Smooth muscle cell (in vitro differentiated cells): ENCODE measurements at regions not wholly inside any gene's neighbourhood (a gene's known extent, or its start where the extent isn't known, plus 50 kb on each side); places are given as distances from the start of the nearest gene placed in this dataset.

Experiments
- DNase-seq: peaks from one replicate; lab custom pipeline; 2025; ENCODE audit not compliant: unreplicated experiment; lab: John Stamatoyannopoulos, UW
- H2AFZ ChIP-seq: fragments of 200-600 bp; sonication (generic); 2 replicates; pipeline ENCODE4 v1.6.0; 2016; ENCODE audit warnings: antibody characterized with exemption, low read depth, mild to moderate bottlenecking
- H3F3A ChIP-seq: fragments of 200-600 bp; sonication (generic); 2 replicates; pipeline ENCODE4 v1.6.0; 2017; ENCODE audit warnings: antibody characterized with exemption, low read depth
- H3K27ac ChIP-seq: fragments of 200-600 bp; sonication (generic); 2 replicates; pipeline ENCODE4 v1.5.1; 2016; ENCODE audit warnings: low read depth, mild to moderate bottlenecking
- H3K27me3 ChIP-seq: fragments of 200-600 bp; sonication (generic); 2 replicates; pipeline ENCODE4 v1.6.1; 2016; ENCODE audit warnings: low read depth, mild to moderate bottlenecking
- H3K36me3 ChIP-seq: fragments of 200-600 bp; sonication (generic); 2 replicates; pipeline ENCODE4 v1.5.1; 2016; ENCODE audit warnings: low read depth
- H3K4me1 ChIP-seq: fragments of 200-600 bp; sonication (generic); 2 replicates; pipeline ENCODE4 v1.5.1; 2016; ENCODE audit warnings: low read depth
- H3K4me2 ChIP-seq: fragments of 200-600 bp; sonication (generic); 2 replicates; pipeline ENCODE4 v1.6.0; 2016; ENCODE audit warnings: mild to moderate bottlenecking
- H3K4me3 ChIP-seq: fragments of 200-600 bp; sonication (generic); 2 replicates; pipeline ENCODE4 v1.5.1; 2016; ENCODE audit warnings: mild to moderate bottlenecking
- H3K79me2 ChIP-seq: fragments of 200-600 bp; sonication (generic); 2 replicates; pipeline ENCODE4 v1.6.0; 2016; ENCODE audit warnings: low read depth, mild to moderate bottlenecking
- H3K9ac ChIP-seq: fragments of 200-600 bp; sonication (generic); 2 replicates; pipeline ENCODE4 v1.6.0; 2016; ENCODE audit warnings: low read depth
- H3K9me3 ChIP-seq: fragments of 200-600 bp; sonication (generic); replicated peaks from 2 replicates; pipeline ENCODE4 v1.5.1; 2016; ENCODE audit warnings: low read depth
- H4K20me1 ChIP-seq: fragments of 200-600 bp; sonication (generic); 2 replicates; pipeline ENCODE4 v1.6.0; 2016; ENCODE audit warnings: low read depth
- WGBS: methylation state at CpG from one replicate; pipeline ENCODE4 v1.1.7; 2016; ENCODE audit warnings: low lambda C conversion rate; 5-methylcytosine and 5-hydroxymethylcytosine counted together
- TF ChIP-seq, protein P1 (sequence below): fragments of 200-600 bp; sonication (generic); IDR thresholded peaks from 2 replicates; pipeline ENCODE4 v1.5.1; 2017; ENCODE audit warnings: borderline replicate concordance, mild to moderate bottlenecking, antibody characterized with exemption; ENCODE audit not compliant: insufficient read depth, poor library complexity, severe bottlenecking

DNA sequence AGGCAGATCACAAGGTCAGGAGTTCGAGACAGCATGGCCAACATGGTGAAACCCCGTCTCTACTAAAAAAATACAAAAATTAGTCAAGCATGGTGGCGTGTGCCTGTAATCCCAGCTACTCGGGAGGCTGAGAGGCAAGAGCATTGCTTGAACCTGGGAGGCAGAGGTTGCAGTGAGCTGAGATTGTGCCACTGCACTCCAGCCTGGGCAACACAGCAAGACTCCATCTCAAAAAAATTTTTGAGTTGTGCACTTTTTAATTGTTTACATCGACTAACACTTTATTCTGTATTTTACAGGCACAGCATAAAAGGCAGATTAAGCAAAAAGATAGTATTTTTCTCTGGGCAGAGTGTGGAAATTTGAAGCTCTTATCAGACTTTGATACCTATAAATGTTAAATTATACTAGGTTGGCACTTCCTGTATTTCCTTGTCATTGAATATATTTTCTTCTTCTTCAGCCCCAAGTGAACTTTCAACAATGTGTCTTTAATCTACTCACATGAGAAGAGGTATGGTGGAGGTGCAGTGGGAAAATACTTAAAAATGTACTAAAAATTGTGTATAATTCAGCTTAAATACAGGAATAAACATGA lies 180.6 kb upstream of the ELL2 start:
- Histone ChIP-seq H4K20me1 (no peaks in the 10 kb centered on the region), H3K4me3 (no peak overlapping the region), H3K4me1 (peaks cover 6% of the 10 kb centered on the region), H3K27me3 (no peaks in the 10 kb centered on the region), H2AFZ (no peak overlapping the region), H3F3A (no peaks in the 10 kb centered on the region), H3K9ac (no peak overlapping the region), H3K9me3 (no peaks in the 10 kb centered on the region), H3K4me2 (no peak overlapping the region), H3K27ac (no peak overlapping the region), H3K79me2 (no peaks in the 10 kb centered on the region), H3K36me3 (no peaks in the 10 kb centered on the region)
- DNase-seq, result no peak
- TF ChIP-seq, protein P1, sequence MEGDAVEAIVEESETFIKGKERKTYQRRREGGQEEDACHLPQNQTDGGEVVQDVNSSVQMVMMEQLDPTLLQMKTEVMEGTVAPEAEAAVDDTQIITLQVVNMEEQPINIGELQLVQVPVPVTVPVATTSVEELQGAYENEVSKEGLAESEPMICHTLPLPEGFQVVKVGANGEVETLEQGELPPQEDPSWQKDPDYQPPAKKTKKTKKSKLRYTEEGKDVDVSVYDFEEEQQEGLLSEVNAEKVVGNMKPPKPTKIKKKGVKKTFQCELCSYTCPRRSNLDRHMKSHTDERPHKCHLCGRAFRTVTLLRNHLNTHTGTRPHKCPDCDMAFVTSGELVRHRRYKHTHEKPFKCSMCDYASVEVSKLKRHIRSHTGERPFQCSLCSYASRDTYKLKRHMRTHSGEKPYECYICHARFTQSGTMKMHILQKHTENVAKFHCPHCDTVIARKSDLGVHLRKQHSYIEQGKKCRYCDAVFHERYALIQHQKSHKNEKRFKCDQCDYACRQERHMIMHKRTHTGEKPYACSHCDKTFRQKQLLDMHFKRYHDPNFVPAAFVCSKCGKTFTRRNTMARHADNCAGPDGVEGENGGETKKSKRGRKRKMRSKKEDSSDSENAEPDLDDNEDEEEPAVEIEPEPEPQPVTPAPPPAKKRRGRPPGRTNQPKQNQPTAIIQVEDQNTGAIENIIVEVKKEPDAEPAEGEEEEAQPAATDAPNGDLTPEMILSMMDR, result no peak
- 90% methylated on average over 5 of the region's 5 CpGs for WGBS

DNA sequence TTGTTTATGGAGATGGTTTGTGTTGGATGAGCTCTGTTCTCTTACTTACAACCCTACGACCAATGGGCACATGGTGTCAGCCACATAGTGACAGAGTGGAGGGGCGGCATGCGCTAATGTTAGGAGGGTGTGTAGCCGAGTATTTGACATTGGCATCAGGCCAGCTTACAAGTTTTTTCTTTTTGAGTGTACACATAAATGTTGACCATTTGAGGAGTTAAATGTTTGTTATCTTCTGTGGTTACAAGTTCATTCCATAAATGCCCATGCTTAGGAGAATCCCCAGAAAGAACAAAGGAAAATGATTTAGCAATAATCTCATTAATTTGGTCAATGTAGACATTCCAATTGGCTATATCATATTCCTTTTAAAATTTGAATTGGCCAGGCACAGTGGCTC lies 180.1 kb upstream of the ELL2 start:
- peaks cover 6% of the 10 kb centered on the region for H3K4me1 ChIP-seq
- H3K9me3 ChIP-seq, result no peaks in the 10 kb centered on the region
- H3K4me2 ChIP-seq, result no peak overlapping the region
- H3F3A ChIP-seq, result no peaks in the 10 kb centered on the region
- TF ChIP-seq, protein P1, result no peak
- WGBS, result 44% methylated on average over 4 of the region's 4 CpGs
- H3K27me3 ChIP-seq, result no peaks in the 10 kb centered on the region
- DNase-seq, result no peak
- H3K9ac ChIP-seq, result no peak overlapping the region
- no peak overlapping the region for H3K27ac ChIP-seq
- H2AFZ ChIP-seq, result no peak overlapping the region
- H3K36me3 ChIP-seq, result no peaks in the 10 kb centered on the region
- no peak overlapping the region for H3K4me3 ChIP-seq
- H4K20me1 ChIP-seq, result no peaks in the 10 kb centered on the region
- H3K79me2 ChIP-seq, result no peaks in the 10 kb centered on the region

- DNase-seq, result no peak
- Histone ChIP-seq H3K79me2 (no peaks in the 10 kb centered on the region), H4K20me1 (no peaks in the 10 kb centered on the region), H3K4me1 (peaks cover 6% of the 10 kb centered on the region), H3K9ac (no peak overlapping the region), H3F3A (no peaks in the 10 kb centered on the region), H2AFZ (no peak overlapping the region), H3K4me2 (no peak overlapping the region), H3K9me3 (no peaks in the 10 kb centered on the region), H3K27ac (no peak overlapping the region), H3K4me3 (no peak overlapping the region), H3K27me3 (no peaks in the 10 kb centered on the region), H3K36me3 (no peaks in the 10 kb centered on the region)
- TF ChIP-seq, protein P1, result no peak
- WGBS, result 56% methylated on average over 2 of the region's 2 CpGs
Measured at GRCh38 chr5:96140496-96140895, 178.8 kb upstream of the ELL2 start.

DNA sequence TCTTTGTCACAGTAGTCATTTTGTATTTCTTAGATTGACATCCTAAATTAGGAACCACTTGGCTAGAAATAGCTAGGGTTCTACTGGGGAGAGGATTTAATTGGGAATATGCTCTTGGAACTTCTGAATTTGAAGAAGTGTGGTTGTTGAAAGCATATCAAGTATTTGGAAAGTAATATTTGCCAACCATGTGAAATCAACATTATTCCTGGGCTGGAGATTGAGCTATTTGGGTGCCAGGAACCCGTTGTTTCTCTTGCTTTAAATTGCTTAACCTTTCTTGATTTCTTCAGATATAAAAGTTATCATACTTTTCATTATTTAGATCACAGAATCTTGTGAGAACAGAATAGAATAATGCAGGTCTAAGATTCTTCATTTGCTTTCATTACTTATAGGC lies 178.4 kb upstream of the ELL2 start:
- Histone ChIP-seq H3K4me1 (peaks cover 6% of the 10 kb centered on the region), H3K9ac (no peak overlapping the region), H3K27ac (no peak overlapping the region), H3K36me3 (no peaks in the 10 kb centered on the region), H3F3A (no peaks in the 10 kb centered on the region), H3K4me3 (no peak overlapping the region), H3K79me2 (no peaks in the 10 kb centered on the region), H4K20me1 (no peaks in the 10 kb centered on the region), H3K27me3 (no peaks in the 10 kb centered on the region), H3K9me3 (no peaks in the 10 kb centered on the region), H2AFZ (no peak overlapping the region), H3K4me2 (no peak overlapping the region)
- DNase-seq, result no peak
- TF ChIP-seq, protein P1, result no peak
- 100% methylated on average over 1 of the region's 1 CpG for WGBS
